Karpas-422 (cell line): ENCODE measurements at regions not wholly inside any gene's neighbourhood (a gene's known extent, or its start where the extent isn't known, plus 50 kb on each side); places are given as distances from the start of the nearest gene placed in this dataset.

Experiments used
- DNase-seq: peaks from one replicate; pipeline ENCODE4 v3.0.0-alpha.2; 2015
- H2AFZ ChIP-seq: fragments of 200-600 bp; sonication (generic); 2 replicates; pipeline ENCODE4 v1.6.1; 2014; ENCODE audit warnings: antibody characterized with exemption, low read length, mixed read lengths
- H3K27ac ChIP-seq: fragments of 200-600 bp; sonication (generic); 2 replicates; pipeline ENCODE4 v1.5.1; 2014; ENCODE audit warnings: mild to moderate bottlenecking, low read length, moderate library complexity
- H3K27me3 ChIP-seq: fragments of 200-600 bp; sonication (generic); 2 replicates; pipeline ENCODE4 v1.6.1; 2014; ENCODE audit warnings: low read length, mixed read lengths
- H3K36me3 ChIP-seq: fragments of 200-600 bp; sonication (generic); 2 replicates; pipeline ENCODE4 v1.6.1; 2014; ENCODE audit warnings: low read length, mixed read lengths; ENCODE audit not compliant: insufficient read depth
- H3K4me1 ChIP-seq: fragments of 200-600 bp; sonication (generic); 2 replicates; pipeline ENCODE4 v1.6.1; 2014; ENCODE audit warnings: mild to moderate bottlenecking, low read length, mixed read lengths
- H3K4me2 ChIP-seq: fragments of 200-600 bp; sonication (generic); 2 replicates; pipeline ENCODE4 v1.6.1; 2014; ENCODE audit warnings: low read length, low read depth, mild to moderate bottlenecking; ENCODE audit not compliant: poor library complexity, severe bottlenecking
- H3K4me3 ChIP-seq: fragments of 200-600 bp; sonication (generic); 2 replicates; pipeline ENCODE4 v1.5.1; 2014; ENCODE audit warnings: mild to moderate bottlenecking, antibody characterized with exemption, low read length, mixed read lengths
- H3K79me2 ChIP-seq: fragments of 200-600 bp; sonication (generic); 2 replicates; pipeline ENCODE4 v1.6.1; 2014; ENCODE audit warnings: mild to moderate bottlenecking, low read length, mixed read lengths
- H3K9ac ChIP-seq: fragments of 200-600 bp; sonication (generic); 2 replicates; pipeline ENCODE4 v1.6.0; 2014; ENCODE audit warnings: low read length
- H3K9me2 ChIP-seq: fragments of 200-600 bp; sonication (generic), shearing (Covaris generic); replicated peaks from 2 replicates; pipeline ENCODE4 v1.6.0; 2014; ENCODE audit warnings: mild to moderate bottlenecking, low read length, moderate library complexity; ENCODE audit not compliant: insufficient read depth
- H3K9me3 ChIP-seq: fragments of 300-700, 200-600 bp; sonication (generic); 2 replicates; pipeline ENCODE4 v1.6.1; 2014; ENCODE audit warnings: low read length, mixed read lengths
- H4K20me1 ChIP-seq: fragments of 200-600 bp; sonication (generic); 2 replicates; pipeline ENCODE4 v1.6.1; 2014; ENCODE audit warnings: mild to moderate bottlenecking, antibody characterized with exemption, low read length, low read depth; ENCODE audit not compliant: insufficient read depth

- H3K79me2 ChIP-seq = no peaks in the 10 kb centered on the region
- no peak overlapping the region for H3K4me2 ChIP-seq
- peaks cover 1% of the 10 kb centered on the region; the same call in 1 of the 2 replicates for H3K9me3 ChIP-seq
- H3K27me3 ChIP-seq = no peaks in the 10 kb centered on the region
- H3K9me2 ChIP-seq = no peaks in the 10 kb centered on the region
- no peaks in the 10 kb centered on the region for H3K4me1 ChIP-seq
- no peak overlapping the region for H3K27ac ChIP-seq
- no peaks in the 10 kb centered on the region for H3K36me3 ChIP-seq
- no peak overlapping the region for H2AFZ ChIP-seq
- no peaks in the 10 kb centered on the region for H4K20me1 ChIP-seq
- H3K4me3 ChIP-seq = no peak overlapping the region
- no peak for DNase-seq
- H3K9ac ChIP-seq = no peak overlapping the region
These were observed 1153.3 kb upstream of the PABPC4L start for GRCh38 chr4:135354876-135355275.

DNA sequence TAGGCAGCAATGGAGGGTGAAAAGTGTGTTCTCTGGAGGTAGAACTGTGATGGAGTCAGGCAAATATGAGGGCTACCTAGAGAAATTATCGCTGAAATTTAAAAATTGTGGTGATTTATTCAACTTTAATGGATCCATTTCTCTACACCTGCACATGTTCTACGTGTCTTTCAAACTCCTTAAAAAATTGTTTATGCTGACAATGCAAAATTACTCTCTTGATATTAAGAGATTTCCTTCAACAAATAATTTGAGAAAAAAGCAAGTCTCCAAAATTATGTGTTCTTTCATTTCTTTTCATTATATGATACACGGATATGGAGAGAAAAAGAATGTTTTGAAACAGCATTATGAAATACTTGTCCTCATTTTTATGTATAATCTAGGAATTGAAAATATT, 1151.4 kb upstream of the PABPC4L start:
- no peaks in the 10 kb centered on the region for H4K20me1 ChIP-seq
- no peaks in the 10 kb centered on the region for H3K27me3 ChIP-seq

DNA sequence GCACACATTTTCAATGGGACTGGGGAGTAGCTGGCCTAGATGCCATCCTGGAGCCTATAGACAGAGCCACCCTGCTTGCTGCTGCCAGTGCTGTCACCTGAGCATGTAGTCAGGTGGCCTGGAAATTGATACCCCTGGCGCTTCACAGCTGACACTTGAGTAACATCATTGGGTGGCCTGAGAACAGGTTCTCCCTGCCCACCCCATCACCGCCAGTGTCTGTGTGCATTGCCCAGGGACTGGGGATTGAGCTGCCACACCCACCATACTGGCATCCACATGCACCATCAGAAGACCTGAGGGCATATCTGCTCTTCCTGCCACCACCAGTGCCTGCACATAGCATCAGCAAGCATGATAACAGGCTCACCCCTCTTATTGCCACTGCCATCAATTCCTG, 1142.9 kb upstream of the PABPC4L start:
- Histone ChIP-seq H3K36me3 (no peaks in the 10 kb centered on the region), H3K4me1 (no peaks in the 10 kb centered on the region), H3K4me2 (no peak overlapping the region), H3K9ac (no peak overlapping the region), H2AFZ (no peak overlapping the region), H3K4me3 (no peak overlapping the region), H3K27ac (no peak overlapping the region), H3K9me3 (no peaks in the 10 kb centered on the region; the same call in none of the 2 replicates), H4K20me1 (no peaks in the 10 kb centered on the region), H3K27me3 (no peaks in the 10 kb centered on the region), H3K9me2 (no peaks in the 10 kb centered on the region), H3K79me2 (no peaks in the 10 kb centered on the region)
- DNase-seq = no peak

More for the DNA sequence above, 1151.4 kb upstream of the PABPC4L start:
- H3K9ac ChIP-seq = no peak overlapping the region
- no peak overlapping the region for H3K4me2 ChIP-seq
- H3K9me3 ChIP-seq = peaks cover 3% of the 10 kb centered on the region; the same call in 1 of the 2 replicates
- no peak overlapping the region for H3K4me3 ChIP-seq
- no peak overlapping the region for H2AFZ ChIP-seq
- no peaks in the 10 kb centered on the region for H3K79me2 ChIP-seq
- H3K4me1 ChIP-seq = no peaks in the 10 kb centered on the region
- no peak overlapping the region for H3K27ac ChIP-seq
- H3K9me2 ChIP-seq = no peaks in the 10 kb centered on the region
- H3K36me3 ChIP-seq = no peaks in the 10 kb centered on the region
- DNase-seq = no peak

DNA sequence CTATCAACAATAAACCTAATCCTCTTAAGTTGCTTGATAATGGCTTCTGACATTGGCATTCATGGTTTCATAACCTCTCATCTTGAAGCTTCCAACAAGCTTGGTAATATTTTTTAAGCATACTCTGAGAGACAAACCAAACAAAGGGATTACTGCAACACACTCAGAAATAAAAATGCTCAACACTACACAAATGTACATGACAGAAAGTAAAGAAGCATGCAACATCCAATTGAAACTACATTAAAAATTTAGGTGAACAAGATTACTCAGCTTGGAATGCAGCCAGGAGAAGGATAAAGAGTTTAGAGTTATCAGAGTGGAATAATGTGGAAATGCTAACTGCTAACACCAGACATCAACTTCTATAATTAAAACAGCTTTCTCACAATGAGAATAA, 1136.6 kb upstream of the PABPC4L start:
- Histone ChIP-seq H3K9ac (no peak overlapping the region), H3K27me3 (no peaks in the 10 kb centered on the region), H2AFZ (no peak overlapping the region), H3K4me1 (no peaks in the 10 kb centered on the region), H3K79me2 (no peaks in the 10 kb centered on the region), H3K4me3 (no peak overlapping the region), H3K9me2 (no peaks in the 10 kb centered on the region), H3K4me2 (no peak overlapping the region), H3K9me3 (peaks cover 4% of the 10 kb centered on the region), H4K20me1 (no peaks in the 10 kb centered on the region), H3K27ac (no peak overlapping the region), H3K36me3 (no peaks in the 10 kb centered on the region)
- no peak for DNase-seq

GRCh38 chr4:135325264-135325663, 1123.7 kb upstream of the PABPC4L start:
- no peak for DNase-seq
- H4K20me1 ChIP-seq = no peaks in the 10 kb centered on the region
- H3K4me1 ChIP-seq = no peaks in the 10 kb centered on the region
- no peaks in the 10 kb centered on the region for H3K79me2 ChIP-seq
- no peak overlapping the region for H3K4me2 ChIP-seq
- peaks cover 4% of the 10 kb centered on the region for H3K9me3 ChIP-seq
- no peaks in the 10 kb centered on the region for H3K27me3 ChIP-seq
- H3K27ac ChIP-seq = no peak overlapping the region
- no peak overlapping the region for H3K4me3 ChIP-seq
- H3K9me2 ChIP-seq = no peaks in the 10 kb centered on the region
- no peaks in the 10 kb centered on the region for H3K36me3 ChIP-seq
- no peak overlapping the region for H2AFZ ChIP-seq
- H3K9ac ChIP-seq = no peak overlapping the region

GRCh38 chr4:135319685-135320084, 1118.1 kb upstream of the PABPC4L start:
- no peaks in the 10 kb centered on the region for H3K27me3 ChIP-seq
- no peaks in the 10 kb centered on the region for H3K36me3 ChIP-seq
- H3K9me3 ChIP-seq = peaks cover 11% of the 10 kb centered on the region
- H3K4me2 ChIP-seq = no peak overlapping the region
- no peaks in the 10 kb centered on the region for H3K9me2 ChIP-seq
- no peak overlapping the region for H3K27ac ChIP-seq
- H3K79me2 ChIP-seq = no peaks in the 10 kb centered on the region
- no peak overlapping the region for H2AFZ ChIP-seq
- H3K9ac ChIP-seq = no peak overlapping the region
- no peaks in the 10 kb centered on the region for H4K20me1 ChIP-seq
- no peak for DNase-seq
- no peak overlapping the region for H3K4me3 ChIP-seq
- no peaks in the 10 kb centered on the region for H3K4me1 ChIP-seq

- Histone ChIP-seq H2AFZ (no peak overlapping the region), H3K4me1 (no peaks in the 10 kb centered on the region), H3K4me3 (no peak overlapping the region), H3K27me3 (no peaks in the 10 kb centered on the region), H3K9me2 (no peaks in the 10 kb centered on the region), H4K20me1 (no peaks in the 10 kb centered on the region), H3K9me3 (peaks cover 11% of the 10 kb centered on the region), H3K9ac (no peak overlapping the region), H3K79me2 (no peaks in the 10 kb centered on the region), H3K36me3 (no peaks in the 10 kb centered on the region), H3K27ac (no peak overlapping the region), H3K4me2 (no peak overlapping the region)
- DNase-seq = no peak
These were observed 1114.7 kb upstream of the PABPC4L start for GRCh38 chr4:135316266-135316779.

DNA sequence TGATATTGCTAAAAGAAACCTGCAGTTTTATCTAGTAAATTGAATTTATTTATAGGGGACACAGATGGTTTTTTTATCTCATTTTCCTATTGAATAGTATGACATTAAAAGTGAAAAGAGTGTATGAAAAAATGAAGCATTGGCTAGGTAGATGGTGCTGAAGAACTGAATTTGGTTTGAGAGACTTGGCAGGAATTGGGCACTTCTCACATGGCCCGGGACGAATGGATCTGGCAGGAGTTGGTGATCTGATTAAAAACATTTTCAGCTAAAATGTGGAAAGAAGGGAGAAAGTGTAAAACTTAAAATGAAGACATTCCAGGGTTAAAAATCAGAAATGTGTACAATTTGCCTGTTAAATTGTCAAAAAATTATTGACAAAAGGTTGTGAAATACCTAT, 1088.5 kb upstream of the PABPC4L start:
- no peaks in the 10 kb centered on the region for H3K79me2 ChIP-seq
- H3K9ac ChIP-seq = no peak overlapping the region
- no peak overlapping the region for H3K4me2 ChIP-seq
- no peak overlapping the region for H2AFZ ChIP-seq
- no peaks in the 10 kb centered on the region for H3K4me1 ChIP-seq
- H3K27ac ChIP-seq = no peak overlapping the region
- no peaks in the 10 kb centered on the region for H3K9me3 ChIP-seq
- no peaks in the 10 kb centered on the region for H4K20me1 ChIP-seq
- no peak for DNase-seq
- H3K36me3 ChIP-seq = no peaks in the 10 kb centered on the region
- no peaks in the 10 kb centered on the region for H3K27me3 ChIP-seq
- no peak overlapping the region for H3K4me3 ChIP-seq
- H3K9me2 ChIP-seq = no peaks in the 10 kb centered on the region

GRCh38 chr4:135283934-135284333, 1082.3 kb upstream of the PABPC4L start:
- Histone ChIP-seq H3K9me2 (no peaks in the 10 kb centered on the region; the same call in 1 of the 2 replicates), H2AFZ (no peak overlapping the region), H3K9me3 (no peaks in the 10 kb centered on the region), H3K36me3 (no peaks in the 10 kb centered on the region), H3K27me3 (no peaks in the 10 kb centered on the region), H3K9ac (no peak overlapping the region), H3K79me2 (no peaks in the 10 kb centered on the region), H4K20me1 (no peaks in the 10 kb centered on the region), H3K4me2 (no peak overlapping the region), H3K4me3 (no peak overlapping the region), H3K4me1 (no peaks in the 10 kb centered on the region), H3K27ac (no peak overlapping the region)
- DNase-seq = no peak
